ENCODE measurements at regions not wholly inside any gene's neighbourhood (a gene's known extent, or its start where the extent isn't known, plus 50 kb on each side); places are given as distances from the start of the nearest gene placed in this dataset.
"Not testable (repeated sequence)": the region's sequence is repeated elsewhere in the genome, so short reads cannot be mapped to it uniquely, and the experiment has no call there.

DNA sequence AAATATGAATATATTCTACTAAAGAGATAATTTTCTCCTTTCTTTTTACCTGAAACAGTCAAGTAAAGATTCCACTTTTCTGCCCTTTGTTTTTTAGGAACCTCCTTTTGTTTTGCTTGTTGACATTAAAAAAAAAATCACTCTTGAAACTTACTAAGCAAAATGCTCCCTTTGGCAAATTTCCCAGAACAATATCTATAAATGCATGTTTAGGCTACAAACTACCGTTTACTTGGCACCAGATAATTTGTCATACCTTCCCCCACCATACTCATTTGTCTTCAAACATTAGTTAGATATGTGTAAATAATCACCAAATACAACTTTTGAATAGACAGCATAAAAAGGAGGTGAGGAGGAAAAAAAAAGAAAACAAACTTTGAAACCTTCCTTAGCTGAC is 604.7 kb downstream of the RFPL4B start:
- intact Hi-C loops (cut with DNase I; ENCODE audit: low total_unique reads) = no loop called here
- H3K4me1 ChIP-seq = peaks cover 0 to under 1% of the 10 kb centered on the region in 2 donors
- H3K4me3 ChIP-seq = no peak overlapping the region
- no peaks in the 10 kb centered on the region for H3K9me3 ChIP-seq
- no peaks in the 10 kb centered on the region for H3K36me3 ChIP-seq
- TF ChIP-seq, protein P1, sequence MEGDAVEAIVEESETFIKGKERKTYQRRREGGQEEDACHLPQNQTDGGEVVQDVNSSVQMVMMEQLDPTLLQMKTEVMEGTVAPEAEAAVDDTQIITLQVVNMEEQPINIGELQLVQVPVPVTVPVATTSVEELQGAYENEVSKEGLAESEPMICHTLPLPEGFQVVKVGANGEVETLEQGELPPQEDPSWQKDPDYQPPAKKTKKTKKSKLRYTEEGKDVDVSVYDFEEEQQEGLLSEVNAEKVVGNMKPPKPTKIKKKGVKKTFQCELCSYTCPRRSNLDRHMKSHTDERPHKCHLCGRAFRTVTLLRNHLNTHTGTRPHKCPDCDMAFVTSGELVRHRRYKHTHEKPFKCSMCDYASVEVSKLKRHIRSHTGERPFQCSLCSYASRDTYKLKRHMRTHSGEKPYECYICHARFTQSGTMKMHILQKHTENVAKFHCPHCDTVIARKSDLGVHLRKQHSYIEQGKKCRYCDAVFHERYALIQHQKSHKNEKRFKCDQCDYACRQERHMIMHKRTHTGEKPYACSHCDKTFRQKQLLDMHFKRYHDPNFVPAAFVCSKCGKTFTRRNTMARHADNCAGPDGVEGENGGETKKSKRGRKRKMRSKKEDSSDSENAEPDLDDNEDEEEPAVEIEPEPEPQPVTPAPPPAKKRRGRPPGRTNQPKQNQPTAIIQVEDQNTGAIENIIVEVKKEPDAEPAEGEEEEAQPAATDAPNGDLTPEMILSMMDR (IDR thresholded peaks at IDR 0.05) = no peak
- TF ChIP-seq POLR2A (IDR thresholded peaks at IDR 0.05) = no peak
- H3K27ac ChIP-seq = no peak overlapping the region
- no peaks in the 10 kb centered on the region for H3K27me3 ChIP-seq
- no peak for DNase-seq

DNA sequence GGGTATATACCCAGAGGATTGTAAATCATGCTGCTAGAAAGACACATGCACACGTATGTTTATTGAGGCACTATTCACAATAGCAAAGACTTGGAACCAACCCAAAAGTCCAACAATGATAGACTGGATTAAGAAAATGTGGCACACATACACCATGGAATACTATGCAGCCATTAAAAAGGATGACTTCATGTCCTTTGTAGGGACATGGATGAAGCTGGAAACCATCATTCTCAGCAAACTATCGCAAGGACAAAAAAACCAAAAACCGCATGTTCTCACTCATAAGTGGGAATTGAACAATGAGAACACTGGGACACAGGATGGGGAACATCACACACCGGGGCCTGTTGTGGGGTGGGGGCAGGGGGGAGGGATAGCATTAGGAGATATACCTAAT is 608.6 kb downstream of the RFPL4B start:
- intact Hi-C loops (cut with DNase I; ENCODE audit: low total_unique reads); H3K27me3 ChIP-seq; H3K27ac ChIP-seq; H3K4me3 ChIP-seq; DNase-seq; H3K36me3 ChIP-seq; H3K4me1 ChIP-seq; H3K9me3 ChIP-seq: not testable (repeated sequence)

GRCh38 chr6:112956696-112957535 is 609.8 kb downstream of the RFPL4B start:
- peak in 1 of 2 donors; percentile 22 for DNase-seq
- TF ChIP-seq, protein P1 (IDR thresholded peaks at IDR 0.05) = no peak
- TF ChIP-seq POLR2A (IDR thresholded peaks at IDR 0.05) = no peak
- intact Hi-C loops (cut with DNase I; ENCODE audit: low total_unique reads) = no loop called here
- Histone ChIP-seq H3K4me1 (peaks cover 0 to 6% of the 10 kb centered on the region in 2 donors), H3K4me3 (no peak overlapping the region), H3K9me3 (no peaks in the 10 kb centered on the region), H3K27ac (no peak overlapping the region), H3K36me3 (no peaks in the 10 kb centered on the region), H3K27me3 (no peaks in the 10 kb centered on the region)

- TF ChIP-seq, protein P1 (IDR thresholded peaks at IDR 0.05) = no peak
- TF ChIP-seq POLR2A (IDR thresholded peaks at IDR 0.05) = no peak
- Histone ChIP-seq H3K27ac (no peak overlapping the region), H3K4me1 (peaks cover 0 to 6% of the 10 kb centered on the region in 2 donors), H3K4me3 (no peak overlapping the region), H3K9me3 (no peaks in the 10 kb centered on the region), H3K36me3 (no peaks in the 10 kb centered on the region), H3K27me3 (no peaks in the 10 kb centered on the region)
- DNase-seq = no peak
- intact Hi-C loops (cut with DNase I; ENCODE audit: low total_unique reads) = no loop called here
These were observed 610.4 kb downstream of the RFPL4B start for GRCh38 chr6:112957536-112957916.

GRCh38 chr6:112960130-112960529 is 613.0 kb downstream of the RFPL4B start:
- H3K9me3 ChIP-seq; H3K27ac ChIP-seq; H3K27me3 ChIP-seq; H3K4me3 ChIP-seq; H3K36me3 ChIP-seq; H3K4me1 ChIP-seq; DNase-seq; intact Hi-C loops (cut with DNase I; ENCODE audit: low total_unique reads): not testable (repeated sequence)

- no peak for TF ChIP-seq POLR2A (IDR thresholded peaks at IDR 0.05)
- TF ChIP-seq, protein P1 (IDR thresholded peaks at IDR 0.05) = no peak
- Histone ChIP-seq H3K4me3 (no peak overlapping the region), H3K36me3 (no peaks in the 10 kb centered on the region), H3K4me1 (no peaks in the 10 kb centered on the region), H3K9me3 (peaks cover 0 to 3% of the 10 kb centered on the region in 2 donors), H3K27me3 (no peaks in the 10 kb centered on the region), H3K27ac (no peak overlapping the region)
- intact Hi-C loops (cut with DNase I; ENCODE audit: low total_unique reads) = no loop called here
- DNase-seq = no peak
These were observed 620.8 kb downstream of the RFPL4B start for GRCh38 chr6:112967974-112968373.
